ENCODE measurements at regions not wholly inside any gene's neighbourhood (a gene's known extent, or its start where the extent isn't known, plus 50 kb on each side); places are given as distances from the start of the nearest gene placed in this dataset.

DNA sequence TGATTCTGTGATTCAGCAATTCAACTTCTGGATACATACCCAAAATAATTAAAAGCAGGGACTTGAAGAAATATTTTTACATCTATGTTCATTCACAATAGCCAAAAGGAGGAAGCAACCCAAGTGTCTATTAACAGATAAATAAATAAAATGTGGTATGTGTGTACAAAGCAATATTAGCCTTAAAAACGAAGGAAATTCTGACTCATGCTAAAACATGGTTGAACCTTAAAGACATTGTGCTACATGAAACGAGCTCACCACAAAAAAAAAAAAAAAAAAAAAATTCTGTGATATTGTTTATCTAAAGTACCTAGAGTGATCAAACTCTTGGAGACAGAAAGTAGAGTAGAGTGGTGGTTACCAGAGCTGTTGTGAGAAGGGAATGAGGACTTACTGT lies 54.8 kb upstream of the TFAP2D start:
- H3K9me3 Mint-ChIP-seq = peaks cover 0 to 4% (median 2%) of the 10 kb centered on the region in 7 donors
- DNase-seq = no peak
- no peaks in the 10 kb centered on the region for H3K36me3 Mint-ChIP-seq
- H3K27me3 Mint-ChIP-seq = no peaks in the 10 kb centered on the region
- H3K4me3 Mint-ChIP-seq = no peak overlapping the region
- no peak for ATAC-seq (ENCODE audit: low read depth in 2 of 2)
- H3K4me1 Mint-ChIP-seq = no peaks in the 10 kb centered on the region
- H3K27ac Mint-ChIP-seq = no peak overlapping the region

- Mint-ChIP-seq H3K27ac (no peak overlapping the region), H3K4me1 (no peaks in the 10 kb centered on the region), H3K9me3 (peaks cover 0 to 4% (median 0%) of the 10 kb centered on the region in 7 donors), H3K4me3 (no peak overlapping the region), H3K27me3 (no peaks in the 10 kb centered on the region), H3K36me3 (no peaks in the 10 kb centered on the region)
- ATAC-seq (ENCODE audit: low read depth in 2 of 2) (no peak), DNase-seq (no peak)
Observed at GRCh38 chr6:50661636-50662035, 51.7 kb upstream of the TFAP2D start.

All from naive B cell (primary cell).